HepG2 (cell line): ENCODE measurements at regions not wholly inside any gene's neighbourhood (a gene's known extent, or its start where the extent isn't known, plus 50 kb on each side); places are given as distances from the start of the nearest gene placed in this dataset.

ENCODE experiments used
- ATAC-seq: fragments of 200-7000 bp; cut with Tn5 transposase; 3 replicates; pipeline ENCODE4 v1.9.1; 2020; ENCODE audit warnings: mild to moderate bottlenecking, moderate library complexity
- BruUV-seq: library from RNA; stranded (reverse); fragments of 400-500 nt; replicated peaks from 2 replicates; lab custom pipeline; 2021; lab: Mats Ljungman, UMichigan
- CTCF ChIA-PET: fragments of 300-600 bp; formaldehyde crosslinking; extraction: SDS; loops from one replicate; lab custom pipeline; 2021; ENCODE audit warnings: low total read pairs, inconsistent platforms, low intra/inter-chr PET ratio; lab: Yijun Ruan, JAX
- POLR2A ChIA-PET: fragments of 350-600 bp; sonication (Branson Sonifier 250); formaldehyde crosslinking; loops from one replicate; lab custom pipeline; 2020; ENCODE audit warnings: antibody characterized with exemption, inconsistent platforms; lab: Yijun Ruan, JAX
- DNase-seq: peaks from one replicate; pipeline ENCODE4 v3.0.0-alpha.2; 2015; ENCODE audit warnings: low spot score
- FAIRE-seq: peaks from 3 replicates; lab custom pipeline; 2011; peaks lifted over from hg19 to GRCh38; lab: Jason Lieb, UNC
- H2AFZ ChIP-seq: one replicate; pipeline ENCODE4 v1.6.1; 2011; ENCODE audit warnings: low read length, inconsistent platforms
- H3K27ac ChIP-seq: fragments of 300-600 bp; 3 replicates; pipeline ENCODE4 v1.8.0; 2011; ENCODE audit warnings: mixed run types, mild to moderate bottlenecking, mixed read lengths, low read length, inconsistent platforms; ENCODE audit not compliant: insufficient read depth; ENCODE audit errors: extremely low read length
- H3K27me3 ChIP-seq, 2 experiments: fragments of 200-600 bp in 1 of 2; 2 replicates in 1 of 2; 3 replicates in 1 of 2; pipeline versions ENCODE4 v1.6.0 to v1.8.0; 2011; ENCODE audit warnings: low read length in 2 of 2, mild to moderate bottlenecking in 2 of 2, moderate library complexity in 2 of 2, inconsistent platforms in 1 of 2; ENCODE audit not compliant: insufficient read depth in 2 of 2, control insufficient read depth in 1 of 2
- H3K36me3 ChIP-seq, 2 experiments: fragments of 200-600 bp in 1 of 2; replicated peaks in 1 of 2; 2 replicates in 1 of 2; 3 replicates in 1 of 2; pipeline versions ENCODE4 v1.5.1 to v1.8.0; 2011; ENCODE audit warnings: low read length in 2 of 2, inconsistent platforms in 1 of 2; ENCODE audit not compliant: insufficient read depth in 2 of 2, control insufficient read depth in 1 of 2
- H3K4me1 ChIP-seq: 2 replicates; pipeline ENCODE4 v1.5.1; 2012; ENCODE audit warnings: low read length, inconsistent platforms; ENCODE audit not compliant: insufficient read depth
- H3K4me2 ChIP-seq: 2 replicates; pipeline ENCODE4 v1.6.0; 2011; ENCODE audit warnings: low read depth, low read length, inconsistent platforms
- H3K4me3 ChIP-seq, 3 experiments: fragments of 200-600 bp in 1 of 3; sonication (generic), shearing (Covaris generic) in 1 of 3; replicated peaks in 1 of 3; 2 replicates each; pipeline ENCODE4 v1.5.1; 2011 to 2016; ENCODE audit warnings: low read length in 3 of 3, inconsistent platforms in 2 of 3, low read depth in 2 of 3, mild to moderate bottlenecking in 2 of 3, control low read depth in 1 of 3, mixed read lengths in 1 of 3; ENCODE audit not compliant: insufficient read depth in 1 of 3
- H3K79me2 ChIP-seq: one replicate; pipeline ENCODE4 v1.6.1; 2011; ENCODE audit warnings: low read length, inconsistent platforms; ENCODE audit not compliant: insufficient read depth
- H3K9ac ChIP-seq: 2 replicates; pipeline ENCODE4 v1.6.0; 2011; ENCODE audit warnings: mild to moderate bottlenecking, low read depth, low read length, inconsistent platforms; ENCODE audit not compliant: insufficient read depth
- H3K9me3 ChIP-seq: 2 replicates; pipeline ENCODE4 v1.5.1; 2012; ENCODE audit warnings: mild to moderate bottlenecking, low read length
- H4K20me1 ChIP-seq: 2 replicates; pipeline ENCODE4 v1.6.0; 2011; ENCODE audit warnings: inconsistent platforms, mild to moderate bottlenecking, low read length, moderate library complexity; ENCODE audit not compliant: insufficient read depth
- CBFB ChIP-seq: sonication (generic); formaldehyde crosslinking; IDR thresholded peaks from 2 replicates; pipeline ENCODE4 v1.4.0; 2020; ENCODE audit warnings: missing genetic modification reagents
- E2F2 ChIP-seq: sonication (generic); formaldehyde crosslinking; IDR thresholded peaks from 2 replicates; pipeline ENCODE4 v1.4.0; 2020; ENCODE audit warnings: missing genetic modification reagents, borderline replicate concordance
- GTF3A ChIP-seq: sonication (generic); formaldehyde crosslinking; conservative IDR thresholded peaks from 2 replicates; pipeline ENCODE4 v1.4.0; 2020; ENCODE audit warnings: mild to moderate bottlenecking, missing genetic modification reagents
- MTA3 ChIP-seq: sonication (generic); formaldehyde crosslinking; IDR thresholded peaks from 2 replicates; pipeline ENCODE4 v1.4.0; 2020; ENCODE audit warnings: missing genetic modification reagents
- PREB ChIP-seq: sonication (generic); formaldehyde crosslinking; IDR thresholded peaks from 2 replicates; pipeline ENCODE4 v1.4.0; 2020; ENCODE audit warnings: missing genetic modification reagents
- TFE3 ChIP-seq: IDR thresholded peaks from 2 replicates; pipeline ENCODE4 v1.6.1; 2016
- ZNF34 ChIP-seq: sonication (generic); formaldehyde crosslinking; IDR thresholded peaks from 2 replicates; pipeline ENCODE4 v1.4.0; 2020; ENCODE audit warnings: mild to moderate bottlenecking, missing genetic modification reagents, borderline replicate concordance
- ZNF362 ChIP-seq: sonication (generic); formaldehyde crosslinking; IDR thresholded peaks from 2 replicates; pipeline ENCODE4 v1.4.0; 2020; ENCODE audit warnings: missing genetic modification reagents, mild to moderate bottlenecking, borderline replicate concordance
- ZNF770 ChIP-seq: sonication (generic); formaldehyde crosslinking; IDR thresholded peaks from 2 replicates; pipeline ENCODE4 v1.5.0; 2020; ENCODE audit warnings: mild to moderate bottlenecking, missing genetic modification reagents
- WGBS: methylation state at CpG from one replicate; pipeline ENCODE4 v1.1.6; 2017; ENCODE audit warnings: low lambda C conversion rate; 5-methylcytosine and 5-hydroxymethylcytosine counted together
- in situ Hi-C: cut with HindIII; loops from 2 replicates; pipeline ENCODE4 v1.10.0; 2017; ENCODE audit warnings: low pct_unique_long_range_greater_than_20kb; ENCODE audit not compliant: extremely low pct_ligation_motif_present
- intact Hi-C: fragments of 100-400 bp; cut with micrococcal nuclease; formaldehyde crosslinking; loops from one replicate; pipeline ENCODE4 v1.10.0; 2022; ENCODE audit not compliant: unreplicated experiment

- ChIA-PET POLR2A (no interaction called here), CTCF (no interaction called here)
- Histone ChIP-seq H3K27ac (no peak overlapping the region), H4K20me1 (no peaks in the 10 kb centered on the region), H2AFZ (no peak overlapping the region), H3K36me3 (no peaks in the 10 kb centered on the region), H3K4me1 (peaks cover 9% of the 10 kb centered on the region; the same call in 1 of the 2 replicates), H3K4me3 (no peak overlapping the region), H3K79me2 (no peaks in the 10 kb centered on the region), H3K27me3 (peaks cover 4 to 42% of the 10 kb centered on the region in 2 experiments; a peak in 3 of 5 replicates), H3K4me2 (no peak overlapping the region), H3K9me3 (no peaks in the 10 kb centered on the region), H3K9ac (no peak overlapping the region)
- FAIRE-seq, result no peak
- intact Hi-C loops (no loop called here), in situ Hi-C loops (no loop called here)
- no peak for DNase-seq
- BruUV-seq, result no TSS peak
- no peak for ATAC-seq
- 25% methylated on average over 4 of the region's 6 CpGs for WGBS
- TF ChIP-seq GTF3A (CRISPR knock-in tag) (no peak), MTA3 (CRISPR knock-in tag) (no peak), E2F2 (CRISPR knock-in tag) (no peak), ZNF34 (CRISPR knock-in tag) (no peak), PREB (CRISPR knock-in tag) (no peak), CBFB (CRISPR knock-in tag) (no peak), TFE3 (CRISPR knock-in tag) (no peak), ZNF770 (CRISPR knock-in tag) (no peak), ZNF362 (CRISPR knock-in tag) (no peak)
Observed at GRCh38 chr7:155237297-155237696, 60.4 kb upstream of the INSIG1 start.
